Muscle of leg (tissue), 3 donors: ENCODE measurements at regions not wholly inside any gene's neighbourhood (a gene's known extent, or its start where the extent isn't known, plus 50 kb on each side); places are given as distances from the start of the nearest gene placed in this dataset.
"Not testable (repeated sequence)": the region's sequence is repeated elsewhere in the genome, so short reads cannot be mapped to it uniquely, and the experiment has no call there.

Experiments
- DNase-seq: peaks from one replicate; pipeline ENCODE4 v3.0.0; 2013
- H3K27ac ChIP-seq: one replicate; pipeline ENCODE4 v1.5.1; 2013; ENCODE audit warnings: mild to moderate bottlenecking, low read length, control low read depth
- H3K27me3 ChIP-seq: one replicate; pipeline ENCODE4 v1.6.1; 2013; ENCODE audit warnings: low read length; ENCODE audit not compliant: control insufficient read depth, insufficient read depth
- H3K36me3 ChIP-seq: one replicate; pipeline ENCODE4 v1.6.1; 2013; ENCODE audit warnings: low read length; ENCODE audit not compliant: control insufficient read depth, insufficient read depth
- H3K4me1 ChIP-seq: one replicate; pipeline ENCODE4 v1.6.1; 2013; ENCODE audit warnings: low read length; ENCODE audit not compliant: control insufficient read depth, insufficient read depth
- H3K4me3 ChIP-seq: one replicate; pipeline ENCODE4 v1.5.1; 2013; ENCODE audit warnings: low read length, control low read depth
- H3K9me3 ChIP-seq: replicated peaks from 2 replicates; pipeline ENCODE4 v1.6.1; 2013; ENCODE audit warnings: low read depth, low read length; ENCODE audit not compliant: control insufficient read depth
- WGBS: methylation state at CpG from one replicate; pipeline ENCODE4 v1.1.5; 2013; ENCODE audit warnings: missing lambda C conversion rate; ENCODE audit not compliant: insufficient coverage; 5-methylcytosine and 5-hydroxymethylcytosine counted together

DNA sequence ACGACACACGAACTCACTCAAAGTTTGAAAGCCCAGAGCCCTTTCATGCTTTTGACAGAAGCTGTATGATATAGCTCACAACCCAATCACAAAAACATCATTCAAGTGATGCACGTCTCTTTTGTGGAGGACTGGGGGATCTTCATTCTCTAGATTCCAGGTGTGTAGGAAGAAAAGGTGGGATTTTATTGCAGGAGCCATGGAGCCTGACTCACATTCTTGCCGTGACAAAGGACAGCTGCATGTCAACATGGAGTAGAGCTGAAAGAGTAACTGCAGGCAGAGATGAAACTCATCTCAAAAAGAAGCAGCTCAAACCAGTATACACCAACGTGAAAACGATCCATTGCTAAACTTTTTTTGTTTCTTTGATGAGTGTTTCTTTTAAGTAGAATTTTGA lies 50.9 kb upstream of the PDE1A start:
- no peak for DNase-seq
- Histone ChIP-seq H3K36me3 (no peaks in the 10 kb centered on the region), H3K27ac (no peak overlapping the region), H3K4me3 (no peak overlapping the region), H3K27me3 (no peaks in the 10 kb centered on the region), H3K4me1 (no peaks in the 10 kb centered on the region), H3K9me3 (no peaks in the 10 kb centered on the region)
- WGBS, result no CpG with 5 or more reads among the region's 6 CpGs

DNA sequence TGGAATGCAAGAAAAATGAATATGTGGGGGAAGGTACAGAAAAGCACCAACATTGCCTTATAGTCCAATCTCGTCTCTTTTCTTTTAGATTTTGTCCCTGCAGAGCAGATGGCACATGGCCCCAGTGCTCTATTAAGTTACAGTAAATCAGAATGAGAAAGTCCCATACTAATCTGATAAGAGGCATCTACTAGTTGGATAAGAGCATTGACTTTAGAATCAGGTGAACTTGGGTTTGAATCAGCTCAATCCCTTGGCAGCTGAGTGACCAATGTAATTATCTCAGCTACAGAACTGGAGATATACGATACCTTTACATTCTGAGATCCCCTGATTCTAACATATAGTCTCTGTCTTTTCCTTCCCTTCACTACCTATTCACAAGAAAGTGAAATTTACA lies 54.8 kb upstream of the PDE1A start:
- no peaks in the 10 kb centered on the region for H3K4me1 ChIP-seq
- no peak overlapping the region for H3K4me3 ChIP-seq
- no peaks in the 10 kb centered on the region for H3K27me3 ChIP-seq
- no peak overlapping the region for H3K27ac ChIP-seq
- WGBS, result 100% methylated on average over 1 of the region's 2 CpGs
- H3K36me3 ChIP-seq, result no peaks in the 10 kb centered on the region
- no peaks in the 10 kb centered on the region for H3K9me3 ChIP-seq
- DNase-seq, result no peak

- Histone ChIP-seq H3K4me1 (no peaks in the 10 kb centered on the region), H3K4me3 (no peak overlapping the region), H3K27me3 (no peaks in the 10 kb centered on the region), H3K9me3 (no peaks in the 10 kb centered on the region), H3K27ac (no peak overlapping the region), H3K36me3 (no peaks in the 10 kb centered on the region)
- DNase-seq, result no peak
- no CpG with 5 or more reads among the region's 2 CpGs for WGBS
Observed at GRCh38 chr2:182482511-182482910, 55.7 kb upstream of the PDE1A start.

DNA sequence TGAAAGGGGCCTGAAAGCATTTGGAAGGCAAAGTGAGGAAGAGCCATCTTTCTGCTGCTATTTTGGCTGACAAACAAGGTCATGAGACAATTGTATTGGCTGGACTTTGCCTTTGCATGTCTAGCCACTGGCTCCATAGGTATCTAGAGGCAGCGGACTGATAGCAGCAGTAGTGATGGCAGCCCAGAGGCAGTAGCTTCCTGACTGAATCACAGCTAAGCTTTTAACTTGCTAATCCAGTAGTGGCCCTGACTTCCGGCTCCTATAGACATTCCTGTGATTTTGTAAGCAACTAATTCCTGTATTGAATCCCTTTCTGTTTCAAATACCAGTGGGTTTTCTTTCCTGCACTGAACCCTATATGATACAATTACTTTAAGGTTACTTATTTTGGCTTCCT lies 69.8 kb upstream of the PDE1A start:
- Histone ChIP-seq H3K4me1 (no peaks in the 10 kb centered on the region), H3K27me3 (no peaks in the 10 kb centered on the region), H3K27ac (no peak overlapping the region), H3K4me3 (no peak overlapping the region), H3K9me3 (no peaks in the 10 kb centered on the region), H3K36me3 (no peaks in the 10 kb centered on the region)
- WGBS, result no CpG with 5 or more reads among the region's 2 CpGs
- DNase-seq, result no peak

DNA sequence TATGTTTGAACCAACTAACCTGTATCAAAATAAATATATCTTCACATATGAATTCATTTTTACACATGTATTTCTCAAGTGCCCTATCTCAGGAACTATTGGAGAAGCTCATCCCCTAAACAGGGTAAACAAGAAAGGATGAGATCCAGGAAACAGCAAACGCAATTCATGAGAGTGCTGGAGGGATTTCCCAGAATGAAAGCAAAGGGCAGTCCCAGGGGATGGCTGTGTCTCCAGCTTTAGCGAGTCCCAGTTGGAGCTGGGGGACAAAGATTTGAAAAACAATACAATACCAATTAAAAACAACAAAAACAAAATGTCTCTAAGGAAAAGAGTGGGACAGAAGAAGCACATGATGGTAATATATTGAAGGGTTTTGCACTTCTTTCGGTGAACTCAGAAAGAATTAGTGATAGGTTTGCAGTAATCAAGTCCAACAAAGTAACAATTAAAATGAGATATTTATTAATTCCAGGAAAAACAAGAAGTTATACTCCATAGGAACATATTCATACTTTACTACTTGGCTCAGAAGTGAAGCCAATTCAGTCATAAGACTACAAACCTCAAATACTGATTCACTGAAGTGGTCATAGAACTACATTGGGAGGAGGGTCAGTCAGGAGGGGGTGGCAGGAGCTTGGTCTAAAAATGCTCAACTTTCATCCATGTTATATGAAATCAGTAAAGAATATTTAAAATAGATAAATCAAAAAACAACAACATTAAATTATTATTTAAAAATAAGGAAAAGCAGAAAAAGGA lies 73.1 kb upstream of the PDE1A start:
- H3K36me3 ChIP-seq, result no peaks in the 10 kb centered on the region
- no peaks in the 10 kb centered on the region for H3K4me1 ChIP-seq
- H3K27ac ChIP-seq, result no peak overlapping the region
- WGBS, result no CpG with 5 or more reads among the region's 3 CpGs
- H3K4me3 ChIP-seq, result no peak overlapping the region
- no peak for DNase-seq
- H3K27me3 ChIP-seq, result no peaks in the 10 kb centered on the region
- no peaks in the 10 kb centered on the region for H3K9me3 ChIP-seq

GRCh38 chr2:182503886-182504285 lies 77.0 kb upstream of the PDE1A start:
- Histone ChIP-seq H3K27me3 (no peaks in the 10 kb centered on the region), H3K36me3 (no peaks in the 10 kb centered on the region), H3K4me1 (no peaks in the 10 kb centered on the region), H3K9me3 (no peaks in the 10 kb centered on the region), H3K27ac (no peak overlapping the region), H3K4me3 (no peak overlapping the region)
- no peak for DNase-seq
- WGBS, result no CpG with 5 or more reads among the region's 2 CpGs

- Histone ChIP-seq H3K27ac (no peak overlapping the region), H3K36me3 (no peaks in the 10 kb centered on the region), H3K4me3 (no peak overlapping the region), H3K9me3 (no peaks in the 10 kb centered on the region), H3K27me3 (no peaks in the 10 kb centered on the region), H3K4me1 (no peaks in the 10 kb centered on the region)
- WGBS, result 69% methylated on average over 2 of the region's 2 CpGs
- no peak for DNase-seq
Observed at GRCh38 chr2:182504903-182505302, 78.1 kb upstream of the PDE1A start.

DNA sequence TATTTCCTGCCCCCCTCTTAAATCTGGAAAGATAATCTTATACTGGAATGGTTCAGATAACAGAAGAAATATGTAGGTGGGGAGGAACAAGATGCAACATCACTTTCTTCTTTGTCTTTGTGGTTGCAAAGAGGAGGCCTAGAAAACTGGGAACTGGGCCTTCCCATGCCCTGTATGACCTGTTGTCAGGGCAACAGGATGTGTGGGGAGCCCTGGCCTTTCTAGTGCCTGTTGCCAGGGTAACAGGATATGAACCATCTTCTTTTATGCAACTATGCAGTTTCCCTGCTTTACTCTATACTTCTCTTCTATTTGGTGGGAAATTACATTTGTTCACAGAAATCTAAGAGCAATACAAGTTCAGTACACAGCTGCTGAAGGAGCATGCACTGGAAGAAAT lies 79.8 kb upstream of the PDE1A start:
- no peaks in the 10 kb centered on the region for H3K36me3 ChIP-seq
- H3K4me1 ChIP-seq, result no peaks in the 10 kb centered on the region
- no peaks in the 10 kb centered on the region for H3K27me3 ChIP-seq
- DNase-seq, result peak; percentile 20
- H3K27ac ChIP-seq, result no peak overlapping the region
- no peak overlapping the region for H3K4me3 ChIP-seq
- no peaks in the 10 kb centered on the region for H3K9me3 ChIP-seq

- H3K4me3 ChIP-seq, H3K4me1 ChIP-seq, H3K36me3 ChIP-seq, H3K9me3 ChIP-seq, H3K27me3 ChIP-seq, DNase-seq, H3K27ac ChIP-seq: not testable (repeated sequence)
- WGBS, result no CpG with 5 or more reads among the region's 4 CpGs
Observed at GRCh38 chr2:182508583-182508982, 81.7 kb upstream of the PDE1A start.

DNA sequence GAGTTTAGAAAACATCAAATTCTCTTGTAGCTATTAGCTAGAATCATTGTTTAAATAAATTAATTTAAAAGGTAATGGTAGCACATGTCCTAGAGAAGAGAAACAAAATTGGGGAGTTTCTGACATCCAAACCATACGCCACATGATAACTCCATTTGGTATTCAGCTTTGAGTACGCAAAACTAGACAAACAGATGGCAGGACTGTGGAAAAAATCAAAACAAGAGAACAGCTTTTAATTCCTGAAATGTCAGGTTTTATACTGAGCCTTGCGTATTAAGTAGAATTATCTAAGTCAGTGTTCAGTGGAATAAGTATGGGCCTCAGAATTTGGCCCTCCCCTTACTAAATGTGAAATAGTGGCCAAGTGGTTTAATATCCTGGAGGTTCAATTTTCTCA lies 82.4 kb upstream of the PDE1A start:
- Histone ChIP-seq H3K4me1 (no peaks in the 10 kb centered on the region), H3K27ac (no peak overlapping the region), H3K9me3 (no peaks in the 10 kb centered on the region), H3K4me3 (no peak overlapping the region), H3K27me3 (no peaks in the 10 kb centered on the region), H3K36me3 (no peaks in the 10 kb centered on the region)
- no CpG with 5 or more reads among the region's 3 CpGs for WGBS
- DNase-seq, result no peak
